RWPE2 (cell line): ENCODE measurements at regions not wholly inside any gene's neighbourhood (a gene's known extent, or its start where the extent isn't known, plus 50 kb on each side); places are given as distances from the start of the nearest gene placed in this dataset.
A peak's percentile ranks its signal among the peaks of the same experiment; 100 is the strongest.

Experiments used
- ATAC-seq: fragments of 200-7000 bp; cut with Tn5 transposase; 3 replicates; pipeline ENCODE4 v1.9.1; 2021; ENCODE audit warnings: low read depth
- DNase-seq: peaks from one replicate; pipeline ENCODE4 v3.0.0-alpha.2; 2020; ENCODE audit warnings: low spot score
- H3K27ac ChIP-seq: fragments of 450-650 bp; 2 replicates; pipeline ENCODE4 v1.5.1; 2017; ENCODE audit warnings: mild to moderate bottlenecking; ENCODE audit not compliant: poor library complexity, severe bottlenecking
- H3K27me3 ChIP-seq: fragments of 250-450 bp; sonication (Bioruptor Pico); 2 replicates; pipeline ENCODE4 v1.5.1; 2021; ENCODE audit warnings: mild to moderate bottlenecking, moderate library complexity; ENCODE audit not compliant: insufficient read depth, poor library complexity, severe bottlenecking
- H3K36me3 ChIP-seq: fragments of 250-450 bp; sonication (Bioruptor Pico); 2 replicates; pipeline ENCODE4 v1.5.1; 2020; ENCODE audit warnings: low read depth, mild to moderate bottlenecking, moderate library complexity
- H3K4me1 ChIP-seq: fragments of 250-450 bp; sonication (Bioruptor Pico); 2 replicates; pipeline ENCODE4 v1.5.1; 2021; ENCODE audit warnings: mild to moderate bottlenecking, moderate library complexity; ENCODE audit not compliant: insufficient read depth, poor library complexity, severe bottlenecking
- H3K4me3 ChIP-seq: fragments of 250-450 bp; sonication (Bioruptor Pico); 2 replicates; pipeline ENCODE4 v1.5.1; 2021; ENCODE audit warnings: mild to moderate bottlenecking, moderate library complexity; ENCODE audit not compliant: severe bottlenecking
- H3K9me3 ChIP-seq: fragments of 250-450 bp; sonication (Bioruptor Pico); 2 replicates; pipeline ENCODE4 v1.5.1; 2021; ENCODE audit warnings: mild to moderate bottlenecking, moderate library complexity; ENCODE audit not compliant: severe bottlenecking
- CTCF ChIP-seq: fragments of 450-650 bp; IDR thresholded peaks from one replicate; pipeline ENCODE4 v1.5.1; 2017; ENCODE audit warnings: mild to moderate bottlenecking, moderate library complexity; ENCODE audit not compliant: poor library complexity, severe bottlenecking

- no peak for TF ChIP-seq CTCF
- ATAC-seq (no peak), DNase-seq (no peak)
- Histone ChIP-seq H3K9me3 (no peaks in the 10 kb centered on the region), H3K36me3 (no peaks in the 10 kb centered on the region), H3K4me3 (no peak overlapping the region), H3K4me1 (no peaks in the 10 kb centered on the region), H3K27ac (no peak overlapping the region), H3K27me3 (peaks cover 6% of the 10 kb centered on the region)
Observed at GRCh38 chr14:86050757-86051156, 520.8 kb downstream of the FLRT2 start.

- Histone ChIP-seq H3K27me3 (peaks cover 6% of the 10 kb centered on the region), H3K4me3 (no peak overlapping the region), H3K9me3 (no peaks in the 10 kb centered on the region), H3K4me1 (no peaks in the 10 kb centered on the region), H3K27ac (no peak overlapping the region), H3K36me3 (no peaks in the 10 kb centered on the region)
- DNase-seq (no peak), ATAC-seq (no peak)
- no peak for TF ChIP-seq CTCF
Observed at GRCh38 chr14:86050072-86050683, 520.2 kb downstream of the FLRT2 start.

- ATAC-seq (no peak), DNase-seq (no peak)
- Histone ChIP-seq H3K27ac (no peak overlapping the region), H3K36me3 (no peaks in the 10 kb centered on the region), H3K4me3 (no peak overlapping the region), H3K9me3 (no peaks in the 10 kb centered on the region), H3K27me3 (peaks cover 3% of the 10 kb centered on the region), H3K4me1 (no peaks in the 10 kb centered on the region)
- no peak for TF ChIP-seq CTCF
Observed at GRCh38 chr14:86039176-86039575, 509.2 kb downstream of the FLRT2 start.

GRCh38 chr14:86038387-86039042, 508.6 kb downstream of the FLRT2 start:
- ATAC-seq (peak; percentile 71), DNase-seq (no peak)
- Histone ChIP-seq H3K9me3 (no peaks in the 10 kb centered on the region), H3K27ac (no peak overlapping the region), H3K27me3 (peaks cover 3% of the 10 kb centered on the region), H3K36me3 (no peaks in the 10 kb centered on the region), H3K4me3 (no peak overlapping the region), H3K4me1 (no peaks in the 10 kb centered on the region)
- peak; percentile 85 for TF ChIP-seq CTCF

- ATAC-seq (peak; percentile 61; the same call in 2 of the 3 replicates), DNase-seq (no peak)
- Histone ChIP-seq H3K9me3 (no peaks in the 10 kb centered on the region), H3K4me3 (no peak overlapping the region), H3K36me3 (no peaks in the 10 kb centered on the region), H3K4me1 (no peaks in the 10 kb centered on the region), H3K27me3 (peaks cover 3% of the 10 kb centered on the region), H3K27ac (no peak overlapping the region)
- TF ChIP-seq CTCF = peak; percentile 47
Observed at GRCh38 chr14:86035882-86036281, 505.9 kb downstream of the FLRT2 start.
